ENCODE measurements at regions not wholly inside any gene's neighbourhood (a gene's known extent, or its start where the extent isn't known, plus 50 kb on each side); places are given as distances from the start of the nearest gene placed in this dataset.

GRCh38 chr12:67764946-67765619 is 116.5 kb downstream of the DYRK2 start:
- intact Hi-C loops (cut with DNase I): no loop called here
- no peak overlapping the region for H3K27ac ChIP-seq
- no peaks in the 10 kb centered on the region for H3K27me3 ChIP-seq
- ATAC-seq (no peak), DNase-seq (no peak)
- no peak overlapping the region for H3K4me3 ChIP-seq
- no peaks in the 10 kb centered on the region for H3K36me3 ChIP-seq
- TF ChIP-seq CTCF (IDR thresholded peaks at IDR 0.05): no peak
- no peaks in the 10 kb centered on the region for H3K4me1 ChIP-seq
- no peaks in the 10 kb centered on the region for H3K9me3 ChIP-seq

GRCh38 chr12:67765776-67766766 is 117.5 kb downstream of the DYRK2 start:
- no peak overlapping the region for H3K27ac ChIP-seq
- no peak overlapping the region for H3K4me3 ChIP-seq
- no peak for TF ChIP-seq CTCF (IDR thresholded peaks at IDR 0.05)
- H3K36me3 ChIP-seq: no peaks in the 10 kb centered on the region
- intact Hi-C loops (cut with DNase I): no loop called here
- no peak for ATAC-seq
- no peaks in the 10 kb centered on the region for H3K9me3 ChIP-seq
- no peaks in the 10 kb centered on the region for H3K27me3 ChIP-seq
- no peaks in the 10 kb centered on the region for H3K4me1 ChIP-seq
- no peak for DNase-seq

- no peak overlapping the region for H3K27ac ChIP-seq
- peak; percentile 54 for ATAC-seq
- DNase-seq: peak in 1 of 4 donors; percentile 28
Observed at GRCh38 chr12:67772267-67773169, 124.0 kb downstream of the DYRK2 start.

GRCh38 chr12:67773896-67774295 is 125.4 kb downstream of the DYRK2 start:
- Histone ChIP-seq H3K4me1 (peaks cover 0 to 3% of the 10 kb centered on the region in 2 donors), H3K9me3 (no peaks in the 10 kb centered on the region), H3K36me3 (no peaks in the 10 kb centered on the region), H3K27ac (no peak overlapping the region), H3K27me3 (no peaks in the 10 kb centered on the region), H3K4me3 (no peak overlapping the region)
- ATAC-seq (no peak), DNase-seq (no peak)
- TF ChIP-seq CTCF (IDR thresholded peaks at IDR 0.05): no peak
- intact Hi-C loops (cut with DNase I): no loop called here

More at GRCh38 chr12:67772267-67773169, 124.0 kb downstream of the DYRK2 start:
- Histone ChIP-seq H3K9me3 (no peaks in the 10 kb centered on the region), H3K36me3 (no peaks in the 10 kb centered on the region), H3K4me1 (peaks cover 0 to 3% of the 10 kb centered on the region in 2 donors), H3K4me3 (no peak overlapping the region), H3K27me3 (no peaks in the 10 kb centered on the region)
- TF ChIP-seq CTCF (IDR thresholded peaks at IDR 0.05): no peak
- intact Hi-C loops (cut with DNase I): no loop called here

All from left lung (tissue), 4 donors.